AG09309 (cell line): ENCODE measurements at regions not wholly inside any gene's neighbourhood (a gene's known extent, or its start where the extent isn't known, plus 50 kb on each side); places are given as distances from the start of the nearest gene placed in this dataset.
"Not testable (repeated sequence)": the region's sequence is repeated elsewhere in the genome, so short reads cannot be mapped to it uniquely, and the experiment has no call there.

Experiments
- DNase-seq: peaks from one replicate; pipeline ENCODE4 v3.0.0-alpha.2; 2010; ENCODE audit warnings: low read depth
- H3K4me3 ChIP-seq: 2 replicates; pipeline ENCODE4 v1.5.1; 2011; ENCODE audit warnings: mild to moderate bottlenecking, low read depth, low read length, moderate library complexity; ENCODE audit not compliant: control insufficient read depth
- CTCF ChIP-seq: IDR thresholded peaks from 2 replicates; pipeline ENCODE4 v1.5.1; 2011; ENCODE audit warnings: mild to moderate bottlenecking, low read depth, low read length, inconsistent platforms; ENCODE audit not compliant: insufficient read depth, control insufficient read depth; ENCODE audit errors: missing control alignments

DNA sequence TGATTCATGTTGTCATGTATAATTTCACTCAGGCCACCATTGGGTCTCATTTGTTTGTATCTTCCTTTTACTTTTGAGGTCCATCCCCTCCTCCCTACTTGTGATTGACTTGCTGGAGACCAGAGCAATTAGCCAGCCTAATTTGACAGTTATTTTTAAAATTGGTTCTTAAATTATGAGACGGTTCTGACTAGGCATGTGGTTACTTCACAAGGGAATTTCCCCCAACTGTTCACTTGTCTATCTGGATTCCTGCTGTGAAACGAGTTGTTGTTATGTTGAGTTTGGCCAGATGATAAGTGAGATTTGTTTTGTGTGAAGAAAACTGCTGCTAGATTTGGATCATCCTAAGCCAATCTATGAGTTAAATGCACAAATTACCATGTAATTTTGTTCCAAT, 359.1 kb downstream of the BARHL2 start:
- no peak overlapping the region for H3K4me3 ChIP-seq
- DNase-seq, result no peak

GRCh38 chr1:90356991-90357390, 360.1 kb downstream of the BARHL2 start:
- DNase-seq, result no peak
- no peak for TF ChIP-seq CTCF
- H3K4me3 ChIP-seq, result no peak overlapping the region

More for the DNA sequence above, 359.1 kb downstream of the BARHL2 start:
- no peak for TF ChIP-seq CTCF

- TF ChIP-seq CTCF, result no peak
- no peak for DNase-seq
- no peak overlapping the region for H3K4me3 ChIP-seq
These were observed 361.0 kb downstream of the BARHL2 start for GRCh38 chr1:90356101-90356500.

- DNase-seq, result no peak
- no peak for TF ChIP-seq CTCF
- no peak overlapping the region for H3K4me3 ChIP-seq
These were observed 359.8 kb downstream of the ZNF326 start for GRCh38 chr1:90354704-90355103.

DNA sequence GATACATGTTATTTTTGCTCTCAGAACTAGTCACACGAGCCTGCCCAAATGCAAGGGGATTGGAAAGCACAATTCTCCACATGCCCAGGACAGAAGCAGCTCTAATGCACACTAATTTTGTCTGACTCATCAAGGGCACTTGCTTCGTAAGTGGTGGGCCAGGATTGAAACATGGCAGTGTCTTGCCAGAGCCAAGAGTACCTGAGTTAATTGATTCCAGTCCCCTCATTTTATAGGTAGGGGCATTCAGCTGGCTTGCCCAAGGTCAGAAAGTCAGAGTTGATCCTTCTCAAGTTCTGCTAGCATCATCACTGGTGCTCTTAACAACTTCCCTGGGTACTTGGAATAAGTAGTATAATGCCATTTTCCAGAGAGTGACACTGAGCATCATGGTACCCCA, 356.1 kb downstream of the ZNF326 start:
- DNase-seq, result no peak
- no peak for TF ChIP-seq CTCF
- H3K4me3 ChIP-seq, result no peak overlapping the region

DNA sequence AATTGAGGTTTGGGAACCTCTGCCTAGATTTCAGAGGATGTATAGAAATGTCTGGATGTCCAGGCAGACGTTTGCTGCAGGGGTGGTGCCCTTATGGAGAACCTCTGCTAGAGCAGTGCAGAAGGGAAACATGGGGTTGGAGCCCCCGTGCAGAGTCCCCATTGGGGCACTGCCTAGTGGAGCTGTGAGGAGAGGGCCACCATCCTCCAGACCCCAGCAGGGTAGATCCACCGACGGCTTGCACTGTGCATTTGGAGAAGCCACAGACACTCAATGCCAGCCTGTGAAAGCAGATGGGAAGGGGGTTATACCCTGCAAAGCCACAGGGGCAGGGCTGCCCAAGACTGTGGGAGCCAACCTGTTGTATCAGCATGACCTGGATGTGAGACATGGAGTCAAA, 354.6 kb downstream of the ZNF326 start:
- TF ChIP-seq CTCF, result no peak
- H3K4me3 ChIP-seq, result no peak overlapping the region
- DNase-seq, result no peak

- no peak for TF ChIP-seq CTCF
- H3K4me3 ChIP-seq, result no peak overlapping the region
- DNase-seq, result no peak
These were observed 354.0 kb downstream of the ZNF326 start for GRCh38 chr1:90348934-90349333.

GRCh38 chr1:90348459-90348858, 353.5 kb downstream of the ZNF326 start:
- DNase-seq, H3K4me3 ChIP-seq: not testable (repeated sequence)
